ENCODE measurements at regions not wholly inside any gene's neighbourhood (a gene's known extent, or its start where the extent isn't known, plus 50 kb on each side); places are given as distances from the start of the nearest gene placed in this dataset.

DNA sequence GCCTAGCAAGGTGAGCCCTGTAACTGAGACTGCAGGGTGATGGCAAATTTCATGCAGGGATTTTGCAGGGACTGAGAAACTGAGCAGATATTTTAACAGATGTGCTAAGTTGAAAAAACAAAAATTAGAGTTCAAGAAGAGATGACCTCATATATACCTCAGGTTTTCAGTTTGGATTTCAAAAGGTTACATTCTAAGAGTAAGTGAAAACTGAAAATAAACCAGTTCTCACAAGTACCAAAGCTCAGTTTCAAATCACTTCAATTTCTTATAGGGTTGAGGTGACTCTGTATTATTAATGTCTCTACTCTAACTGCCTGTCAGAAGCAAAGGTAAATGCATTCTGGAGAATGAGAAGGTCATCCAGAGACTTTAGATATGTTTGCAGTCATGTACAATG lies 237.4 kb upstream of the VRK2 start:
- no peaks in the 10 kb centered on the region for H3K27me3 ChIP-seq (replicated peaks in 1 of 4; ENCODE audit: control insufficient read depth in 3 of 4, extremely low read depth in 1 of 4, insufficient read depth in 3 of 4, low read length in 3 of 4)
- H3K9me3 ChIP-seq (ENCODE audit: insufficient read depth in 2 of 2, low read depth in 1 of 2, low read length in 1 of 2): no peaks in the 10 kb centered on the region; a peak in 1 of 4 replicates
- no peak overlapping the region for H4K8ac ChIP-seq (ENCODE audit: extremely low read depth, insufficient read depth, low read length)
- H3K79me2 ChIP-seq (ENCODE audit: control insufficient read depth in 1 of 2, insufficient read depth in 2 of 2, low read length in 2 of 2): no peaks in the 10 kb centered on the region
- no peak overlapping the region for H3K4me3 ChIP-seq (ENCODE audit: extremely low read depth in 1 of 4, insufficient read depth in 2 of 4, low read depth in 3 of 4, low read length in 4 of 4)
- no peaks in the 10 kb centered on the region for H3K36me3 ChIP-seq (ENCODE audit: control insufficient read depth in 2 of 4, insufficient read depth in 4 of 4, low read length in 3 of 4)
- CTCF ChIA-PET (ENCODE audit: partially characterized antibody): no interaction called here
- H3K79me1 ChIP-seq (ENCODE audit: low read depth, low read length): no peaks in the 10 kb centered on the region
- no peak overlapping the region for H4K91ac ChIP-seq (replicated peaks; ENCODE audit: insufficient read length, low read length)
- no peak for TF ChIP-seq KDM5A (IDR thresholded peaks at IDR 0.05; ENCODE audit: low read length)
- TF ChIP-seq KDM4A (IDR thresholded peaks at IDR 0.05; ENCODE audit: low read depth, low read length, severe bottlenecking): no peak
- TF ChIP-seq TAF7 (optimal IDR thresholded peaks at IDR 0.05; ENCODE audit: borderline replicate concordance, low read depth, low read length): no peak
- TF ChIP-seq SP4 (IDR thresholded peaks at IDR 0.05; ENCODE audit: low read length): no peak
- no peak for TF ChIP-seq RNF2 (IDR thresholded peaks at IDR 0.05; ENCODE audit: borderline replicate concordance, low read depth, low read length, missing control alignments, poor library complexity, severe bottlenecking)
- no peak for TF ChIP-seq CTBP2 (IDR thresholded peaks at IDR 0.05; ENCODE audit: borderline replicate concordance, insufficient read depth, insufficient read length, low read length)
- no peak for TF ChIP-seq CHD2 (IDR thresholded peaks at IDR 0.05; ENCODE audit: low read length)
- no peak overlapping the region for H3K18ac ChIP-seq (ENCODE audit: extremely low read depth, low read length)
- no peak overlapping the region for H3K4me2 ChIP-seq (ENCODE audit: insufficient read depth in 1 of 2, low read depth in 2 of 2, low read length in 2 of 2)
- DNase-seq (ENCODE audit: low read depth in 1 of 2, low spot score in 2 of 2) (no peak), FAIRE-seq (no peak)
- no peaks in the 10 kb centered on the region for H3K23me2 ChIP-seq (ENCODE audit: low read depth, low read length)
- no peak overlapping the region for H2BK120ac ChIP-seq (replicated peaks; ENCODE audit: low read depth, low read length)
- H4K5ac ChIP-seq (ENCODE audit: insufficient read length, low read depth, low read length): no peak overlapping the region
- no peak overlapping the region for H2BK15ac ChIP-seq (ENCODE audit: low read length)
- H3K56ac ChIP-seq (replicated peaks; ENCODE audit: insufficient read length, low read depth, low read length): no peak overlapping the region
- H2AK5ac ChIP-seq (ENCODE audit: low read depth, low read length): no peak overlapping the region
- H2BK12ac ChIP-seq (ENCODE audit: low read depth, low read length): no peak overlapping the region
- no peaks in the 10 kb centered on the region for H3K4me1 ChIP-seq (replicated peaks in 1 of 4; ENCODE audit: control insufficient read depth in 3 of 4, insufficient read depth in 4 of 4, low read length in 3 of 4)
- no peak overlapping the region for H2BK5ac ChIP-seq (ENCODE audit: low read depth, low read length)
- POLR2A ChIA-PET (ENCODE audit: partially characterized antibody): interaction anchor here (0.6 kb wide), 1 partner anchor 11 kb away, joined by 3 read pairs; no protein-coding TSS in a partner anchor
- H2BK20ac ChIP-seq (ENCODE audit: low read length): no peak overlapping the region
- no peak overlapping the region for H3K27ac ChIP-seq (ENCODE audit: low read depth, low read length)
- H3K9ac ChIP-seq (replicated peaks in 1 of 4; ENCODE audit: extremely low read depth in 1 of 4, low read depth in 3 of 4, low read length in 3 of 4): no peak overlapping the region
- no peak overlapping the region for H2AFZ ChIP-seq (ENCODE audit: low read length)
- H4K20me1 ChIP-seq (replicated peaks in 1 of 2; ENCODE audit: control insufficient read depth in 1 of 2, insufficient read depth in 2 of 2, low read length in 2 of 2): no peaks in the 10 kb centered on the region
- no peak overlapping the region for H3K14ac ChIP-seq (ENCODE audit: insufficient read length)
- H3K23ac ChIP-seq (ENCODE audit: insufficient read length): no peak overlapping the region
- H3K4ac ChIP-seq (replicated peaks; ENCODE audit: insufficient read length, low read depth, low read length): no peak overlapping the region

Measured in H1 (cell line).